ENCODE measurements at regions not wholly inside any gene's neighbourhood (a gene's known extent, or its start where the extent isn't known, plus 50 kb on each side); places are given as distances from the start of the nearest gene placed in this dataset.

GRCh38 chr5:125967576-125967975, 455.6 kb upstream of the GRAMD2B start:
- H2AFZ ChIP-seq (ENCODE audit: low read length) = no peak overlapping the region
- POLR2A ChIA-PET = no interaction called here
- H4K20me1 ChIP-seq (ENCODE audit: insufficient read depth, low read length) = no peaks in the 10 kb centered on the region
- no peaks in the 10 kb centered on the region for H3K79me2 ChIP-seq (ENCODE audit: insufficient read depth, low read length)
- H3K9me3 ChIP-seq (ENCODE audit: low read length) = peaks cover 2% of the 10 kb centered on the region; the same call in 1 of the 2 replicates
- H3K4me2 ChIP-seq (ENCODE audit: low read depth, low read length) = no peak overlapping the region
- no TSS peak for BruUV-seq (replicated peaks)
- ATAC-seq (no peak), FAIRE-seq (no peak), DNase-seq (ENCODE audit: low spot score) (no peak)
- CTCF ChIA-PET (ENCODE audit: low intra/inter-chr PET ratio, low total read pairs) = no interaction called here
- no peaks in the 10 kb centered on the region for H3K36me3 ChIP-seq (replicated peaks in 1 of 2; ENCODE audit: control insufficient read depth in 1 of 2, insufficient read depth in 2 of 2, low read length in 2 of 2)
- H3K4me3 ChIP-seq (replicated peaks in 1 of 3; ENCODE audit: insufficient read depth in 1 of 3, low read depth in 2 of 3, low read length in 3 of 3) = no peak overlapping the region
- H3K27me3 ChIP-seq (ENCODE audit: control insufficient read depth in 1 of 2, insufficient read depth in 2 of 2, low read length in 2 of 2) = no peaks in the 10 kb centered on the region
- intact Hi-C loops (cut with micrococcal nuclease; ENCODE audit: unreplicated experiment) (no loop called here), in situ Hi-C loops (cut with HindIII; ENCODE audit: extremely low pct_ligation_motif_present, low pct_unique_long_range_greater_than_20kb) (no loop called here)
- TF ChIP-seq RFX5 (IDR thresholded peaks at IDR 0.05; ENCODE audit: low read depth, low read length) = no peak
- no peak for TF ChIP-seq AFF4 (CRISPR knock-in tag; IDR thresholded peaks at IDR 0.05)
- TF ChIP-seq MEF2D (CRISPR knock-in tag; IDR thresholded peaks at IDR 0.05) = no peak
- TF ChIP-seq MAFF (IDR thresholded peaks at IDR 0.05; ENCODE audit: low read depth, low read length) = no peak
- no peak for TF ChIP-seq ZNF672 (CRISPR knock-in tag; IDR thresholded peaks at IDR 0.05)
- no peak for TF ChIP-seq ZNF747 (CRISPR knock-in tag; IDR thresholded peaks at IDR 0.05; ENCODE audit: borderline replicate concordance)
- TF ChIP-seq CC2D1A (CRISPR knock-in tag; IDR thresholded peaks at IDR 0.05) = no peak
- no peak for TF ChIP-seq ZNF235 (CRISPR knock-in tag; IDR thresholded peaks at IDR 0.05; ENCODE audit: borderline replicate concordance)
- TF ChIP-seq NONO (IDR thresholded peaks at IDR 0.05) = no peak
- TF ChIP-seq NONO (CRISPR knock-in tag; conservative IDR thresholded peaks at IDR 0.05) = no peak
- no peak for TF ChIP-seq ZBTB37 (CRISPR knock-in tag; IDR thresholded peaks at IDR 0.05)
- no peak for TF ChIP-seq GZF1 (CRISPR knock-in tag; IDR thresholded peaks at IDR 0.05)
- no peak overlapping the region for H3K9ac ChIP-seq (ENCODE audit: insufficient read depth, low read depth, low read length)
- no peak overlapping the region for H3K27ac ChIP-seq (ENCODE audit: extremely low read length, insufficient read depth, low read length)
- no peaks in the 10 kb centered on the region for H3K4me1 ChIP-seq (ENCODE audit: insufficient read depth, low read length)

Measured in HepG2 (cell line).